Neuronal stem cell (in vitro differentiated cells): ENCODE measurements at regions not wholly inside any gene's neighbourhood (a gene's known extent, or its start where the extent isn't known, plus 50 kb on each side); places are given as distances from the start of the nearest gene placed in this dataset.
"Not testable (repeated sequence)": the region's sequence is repeated elsewhere in the genome, so short reads cannot be mapped to it uniquely, and the experiment has no call there.

Source experiments
- DNase-seq: peaks from one replicate; pipeline ENCODE4 v3.0.0-alpha.2; 2013; ENCODE audit warnings: low spot score
- H2AFZ ChIP-seq: one replicate; pipeline ENCODE4 v1.6.1; 2013; ENCODE audit warnings: mild to moderate bottlenecking, low read length, inconsistent platforms
- H2AK5ac ChIP-seq: 2 replicates; pipeline ENCODE4 v1.6.1; 2013; ENCODE audit warnings: low read depth, mild to moderate bottlenecking, inconsistent platforms, low read length, moderate library complexity, mixed read lengths
- H2BK120ac ChIP-seq: 2 replicates; pipeline ENCODE4 v1.6.1; 2013; ENCODE audit warnings: low read depth, mild to moderate bottlenecking, inconsistent platforms, low read length, moderate library complexity, mixed read lengths
- H2BK12ac ChIP-seq: one replicate; pipeline ENCODE4 v1.6.1; 2013; ENCODE audit warnings: low read length, inconsistent platforms
- H2BK15ac ChIP-seq: 2 replicates; pipeline ENCODE4 v1.6.1; 2013; ENCODE audit warnings: mild to moderate bottlenecking, low read length, inconsistent platforms, mixed read lengths
- H2BK5ac ChIP-seq: one replicate; pipeline ENCODE4 v1.6.1; 2013; ENCODE audit warnings: inconsistent platforms, mild to moderate bottlenecking, low read length, moderate library complexity
- H3K14ac ChIP-seq: one replicate; pipeline ENCODE4 v1.6.1; 2013; ENCODE audit warnings: low read length, inconsistent platforms
- H3K18ac ChIP-seq: 2 replicates; pipeline ENCODE4 v1.6.1; 2013; ENCODE audit warnings: low read length, inconsistent platforms
- H3K23ac ChIP-seq: 2 replicates; pipeline ENCODE4 v1.6.1; 2013; ENCODE audit warnings: low read depth, mild to moderate bottlenecking, mixed read lengths, low read length, inconsistent platforms; ENCODE audit not compliant: poor library complexity
- H3K27ac ChIP-seq: replicated peaks from 3 replicates; pipeline ENCODE4 v1.5.1; 2013; ENCODE audit warnings: low read length, inconsistent platforms
- H3K27me3 ChIP-seq, 3 experiments: 2 replicates each; pipeline ENCODE4 v1.6.1; 2013; ENCODE audit warnings: low read length in 3 of 3, mild to moderate bottlenecking in 2 of 3, inconsistent platforms in 1 of 3, low read depth in 1 of 3, mixed read lengths in 1 of 3, moderate library complexity in 1 of 3; ENCODE audit not compliant: control insufficient read depth in 3 of 3, insufficient read depth in 3 of 3
- H3K36me3 ChIP-seq, 2 donors: replicated peaks in 1 of 2; 2 replicates each; pipeline ENCODE4 v1.6.1; 2013; ENCODE audit warnings: low read length in 2 of 2; ENCODE audit not compliant: control insufficient read depth in 2 of 2, insufficient read depth in 2 of 2
- H3K4ac ChIP-seq: 2 replicates; pipeline ENCODE4 v1.6.1; 2013; ENCODE audit warnings: inconsistent platforms, mild to moderate bottlenecking, low read length, moderate library complexity
- H3K4me1 ChIP-seq, 2 donors: 1 replicate in 1 of 2; 2 replicates in 1 of 2; pipeline ENCODE4 v1.6.1; 2013; ENCODE audit warnings: low read length in 2 of 2, low read depth in 1 of 2; ENCODE audit not compliant: control insufficient read depth in 2 of 2, insufficient read depth in 1 of 2
- H3K4me2 ChIP-seq: one replicate; pipeline ENCODE4 v1.6.1; 2013; ENCODE audit warnings: mild to moderate bottlenecking, low read length, inconsistent platforms; ENCODE audit not compliant: insufficient read depth, poor library complexity, severe bottlenecking
- H3K4me3 ChIP-seq, 2 donors: 2 replicates each; pipeline ENCODE4 v1.5.1; 2013; ENCODE audit warnings: low read length in 2 of 2, mild to moderate bottlenecking in 2 of 2, inconsistent platforms in 1 of 2, moderate library complexity in 1 of 2
- H3K79me1 ChIP-seq: one replicate; pipeline ENCODE4 v1.6.1; 2013; ENCODE audit warnings: low read depth, mild to moderate bottlenecking, inconsistent platforms, low read length, moderate library complexity
- H3K9ac ChIP-seq: one replicate; pipeline ENCODE4 v1.6.1; 2013; ENCODE audit warnings: mild to moderate bottlenecking, low read depth, low read length, inconsistent platforms; ENCODE audit not compliant: poor library complexity
- H3K9me3 ChIP-seq, 2 donors: replicated peaks in 1 of 2; 2 replicates each; pipeline versions ENCODE3 to v1.6.1; 2013; ENCODE audit warnings: low read length in 2 of 2, mild to moderate bottlenecking in 2 of 2, inconsistent platforms in 1 of 2, low read depth in 1 of 2, mixed read lengths in 1 of 2, moderate library complexity in 1 of 2; ENCODE audit not compliant: control insufficient read depth in 2 of 2, insufficient read depth in 1 of 2
- H4K8ac ChIP-seq: one replicate; pipeline ENCODE4 v1.6.1; 2013; ENCODE audit warnings: low read depth, mild to moderate bottlenecking, inconsistent platforms, low read length, moderate library complexity
- H4K91ac ChIP-seq: one replicate; pipeline ENCODE4 v1.6.1; 2013; ENCODE audit warnings: low read length, low read depth, mild to moderate bottlenecking, inconsistent platforms; ENCODE audit not compliant: poor library complexity
- WGBS, 2 donors: extraction: QIAGEN DNeasy Blood & Tissue Kit; methylation state at CpG; one replicate each; pipeline ENCODE4 v1.1.7; 2013; ENCODE audit warnings: missing lambda C conversion rate in 2 of 2, mixed read lengths in 1 of 2; ENCODE audit not compliant: insufficient read length in 2 of 2, insufficient replicate concordance in 1 of 2; ENCODE audit errors: extremely low coverage in 2 of 2; 5-methylcytosine and 5-hydroxymethylcytosine counted together

GRCh38 chr13:50185769-50186763 lies 170.8 kb downstream of the KCNRG start:
- H4K8ac ChIP-seq, H2BK5ac ChIP-seq, H2AFZ ChIP-seq, H3K14ac ChIP-seq, H2BK120ac ChIP-seq, H3K9me3 ChIP-seq, H3K18ac ChIP-seq, DNase-seq, H2BK12ac ChIP-seq, H3K36me3 ChIP-seq, H3K4me2 ChIP-seq, H2BK15ac ChIP-seq, H4K91ac ChIP-seq, H3K27me3 ChIP-seq, H3K9ac ChIP-seq, H3K79me1 ChIP-seq, H3K4ac ChIP-seq, H3K23ac ChIP-seq, H3K4me3 ChIP-seq, H2AK5ac ChIP-seq, H3K27ac ChIP-seq: not testable (repeated sequence)
- WGBS, 2 donors: no CpG with 5 or more reads among the region's 32 CpGs
- peaks cover 0 to 10% of the 10 kb centered on the region in 2 donors for H3K4me1 ChIP-seq

GRCh38 chr13:50187352-50188029 lies 172.2 kb downstream of the KCNRG start:
- H3K4me2 ChIP-seq: no peak overlapping the region
- no peaks in the 10 kb centered on the region for H3K79me1 ChIP-seq
- H3K14ac ChIP-seq: no peak overlapping the region
- H3K27ac ChIP-seq: no peak overlapping the region
- H3K4ac ChIP-seq: no peak overlapping the region
- no peaks in the 10 kb centered on the region for H3K36me3 ChIP-seq
- no peak overlapping the region for H4K91ac ChIP-seq
- no peak overlapping the region for H3K23ac ChIP-seq
- H3K9ac ChIP-seq: no peak overlapping the region
- no peak overlapping the region for H2AFZ ChIP-seq
- H2BK12ac ChIP-seq: no peak overlapping the region
- no peak overlapping the region for H2BK5ac ChIP-seq
- no peak overlapping the region for H3K4me3 ChIP-seq
- H3K4me1 ChIP-seq: peaks cover 2 to 13% of the 10 kb centered on the region in 2 donors
- H2AK5ac ChIP-seq: no peak overlapping the region
- no peak overlapping the region for H3K18ac ChIP-seq
- no peaks in the 10 kb centered on the region for H3K27me3 ChIP-seq
- H2BK15ac ChIP-seq: no peak overlapping the region
- no peak for DNase-seq
- no peaks in the 10 kb centered on the region for H3K9me3 ChIP-seq
- no peak overlapping the region for H2BK120ac ChIP-seq
- no CpG with 5 or more reads among the region's 3 CpGs for WGBS, 2 donors
- no peak overlapping the region for H4K8ac ChIP-seq

- Histone ChIP-seq H2BK5ac (no peak overlapping the region), H2AFZ (no peak overlapping the region), H3K14ac (no peak overlapping the region), H3K36me3 (no peaks in the 10 kb centered on the region), H2AK5ac (no peak overlapping the region), H2BK15ac (no peak overlapping the region), H3K4me3 (no peak overlapping the region), H2BK120ac (no peak overlapping the region), H3K9me3 (no peaks in the 10 kb centered on the region), H3K79me1 (no peaks in the 10 kb centered on the region), H3K23ac (no peak overlapping the region), H4K91ac (no peak overlapping the region), H3K9ac (no peak overlapping the region), H3K27ac (no peak overlapping the region), H3K27me3 (no peaks in the 10 kb centered on the region), H3K18ac (no peak overlapping the region), H3K4ac (no peak overlapping the region), H4K8ac (no peak overlapping the region), H2BK12ac (no peak overlapping the region), H3K4me1 (peaks cover 2 to 13% of the 10 kb centered on the region in 2 donors), H3K4me2 (no peak overlapping the region)
- DNase-seq: no peak
- no CpG with 5 or more reads among the region's 1 CpG for WGBS, 2 donors
Observed at GRCh38 chr13:50188696-50189095, 173.5 kb downstream of the KCNRG start.

GRCh38 chr13:50189450-50189849 lies 174.2 kb downstream of the KCNRG start:
- Histone ChIP-seq H3K4ac (no peak overlapping the region), H3K9ac (no peak overlapping the region), H3K14ac (no peak overlapping the region), H3K79me1 (no peaks in the 10 kb centered on the region), H3K9me3 (no peaks in the 10 kb centered on the region), H2AFZ (no peak overlapping the region), H2BK12ac (no peak overlapping the region), H2BK5ac (no peak overlapping the region), H2BK15ac (no peak overlapping the region), H3K18ac (no peak overlapping the region), H3K23ac (no peak overlapping the region), H3K36me3 (no peaks in the 10 kb centered on the region), H3K4me2 (no peak overlapping the region), H3K27ac (no peak overlapping the region), H3K4me1 (peaks cover 2 to 13% of the 10 kb centered on the region in 2 donors), H2BK120ac (no peak overlapping the region), H3K27me3 (no peaks in the 10 kb centered on the region), H4K8ac (no peak overlapping the region), H2AK5ac (no peak overlapping the region), H4K91ac (no peak overlapping the region), H3K4me3 (no peak overlapping the region)
- no CpG with 5 or more reads among the region's 2 CpGs for WGBS, 2 donors
- no peak for DNase-seq
